ENCODE measurements at regions not wholly inside any gene's neighbourhood (a gene's known extent, or its start where the extent isn't known, plus 50 kb on each side); places are given as distances from the start of the nearest gene placed in this dataset.

DNA sequence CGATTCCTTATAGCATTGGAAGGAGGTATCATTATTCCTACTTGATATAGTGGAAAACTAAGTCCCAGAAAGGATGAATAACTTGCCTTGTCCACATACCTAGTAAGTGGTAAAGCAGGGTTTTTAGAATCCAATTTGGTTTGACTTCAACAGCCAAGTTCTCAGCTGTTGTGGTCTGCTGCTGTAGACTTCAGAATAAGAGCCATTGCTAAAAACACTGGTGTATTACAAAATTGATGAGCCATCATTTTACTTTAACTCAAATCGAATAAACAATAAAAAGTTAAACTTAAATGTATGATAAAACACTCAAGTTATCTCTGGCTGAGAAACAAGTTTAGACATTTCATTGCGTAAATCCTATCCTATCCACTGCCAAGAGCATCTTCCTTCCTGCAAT is 610.8 kb downstream of the TLE1 start:
- TF ChIP-seq CTCF (IDR thresholded peaks at IDR 0.05): no peak
- no peak for TF ChIP-seq POLR2A (IDR thresholded peaks at IDR 0.05)
